IMR-90 (cell line): ENCODE measurements at regions not wholly inside any gene's neighbourhood (a gene's known extent, or its start where the extent isn't known, plus 50 kb on each side); places are given as distances from the start of the nearest gene placed in this dataset.

Experiments used
- ATAC-seq: fragments of 200-7000 bp; cut with Tn5 transposase; 2 replicates; pipeline ENCODE4 v1.9.1; 2020; ENCODE audit warnings: low read depth, mild to moderate bottlenecking, moderate library complexity
- BruUV-seq: library from RNA; stranded (reverse); fragments of 400-500 nt; replicated peaks from 2 replicates; lab custom pipeline; 2021; lab: Mats Ljungman, UMichigan
- CTCF ChIA-PET: fragments of 300-600 bp; formaldehyde crosslinking; extraction: SDS; loops from one replicate; lab custom pipeline; 2021; ENCODE audit warnings: antibody characterized with exemption; lab: Yijun Ruan, JAX
- POLR2A ChIA-PET: fragments of 300-600 bp; sonication (Branson Sonifier 250); formaldehyde crosslinking; loops from one replicate; lab custom pipeline; 2022; ENCODE audit warnings: antibody characterized with exemption; ENCODE audit not compliant: unreplicated experiment; lab: Charles Lee
- DNase-seq: peaks from one replicate; pipeline ENCODE4 v3.0.0; 2013
- H2AFZ ChIP-seq: replicated peaks from 2 replicates; pipeline ENCODE3; 2013; ENCODE audit warnings: low read length, mild to moderate bottlenecking; ENCODE audit not compliant: poor library complexity
- H2AK5ac ChIP-seq: 2 replicates; pipeline ENCODE4 v1.6.1; 2013; ENCODE audit warnings: low read depth, low read length, inconsistent platforms
- H2AK9ac ChIP-seq: replicated peaks from 2 replicates; pipeline ENCODE3; 2013; ENCODE audit warnings: mild to moderate bottlenecking, low read depth, low read length, moderate library complexity; ENCODE audit not compliant: poor library complexity
- H2BK120ac ChIP-seq: 2 replicates; pipeline ENCODE4 v1.6.1; 2013; ENCODE audit warnings: low read depth, low read length, inconsistent platforms
- H2BK15ac ChIP-seq: 3 replicates; pipeline ENCODE4 v1.6.1; 2013; ENCODE audit warnings: low read depth, low read length, inconsistent platforms
- H2BK20ac ChIP-seq: 2 replicates; pipeline ENCODE4 v1.6.1; 2013; ENCODE audit warnings: low read depth, mild to moderate bottlenecking, inconsistent platforms, low read length, moderate library complexity
- H2BK5ac ChIP-seq: 2 replicates; pipeline ENCODE4 v1.6.1; 2013; ENCODE audit warnings: mild to moderate bottlenecking, low read depth, low read length, inconsistent platforms; ENCODE audit not compliant: poor library complexity, severe bottlenecking
- H3K14ac ChIP-seq: replicated peaks from 2 replicates; pipeline ENCODE4 v1.6.1; 2013; ENCODE audit warnings: low read depth, low read length, inconsistent platforms
- H3K18ac ChIP-seq: 2 replicates; pipeline ENCODE4 v1.6.1; 2013; ENCODE audit warnings: low read depth, low read length, control low read depth
- H3K23ac ChIP-seq: 2 replicates; pipeline ENCODE4 v1.6.1; 2013; ENCODE audit warnings: low read depth, low read length, inconsistent platforms
- H3K27ac ChIP-seq: 2 replicates; pipeline ENCODE4 v1.5.1; 2013; ENCODE audit warnings: mild to moderate bottlenecking, control low read depth, low read length; ENCODE audit not compliant: insufficient read depth
- H3K27me3 ChIP-seq: 2 replicates; pipeline ENCODE4 v1.6.1; 2013; ENCODE audit warnings: low read length; ENCODE audit not compliant: control insufficient read depth, insufficient read depth
- H3K36me3 ChIP-seq: 2 replicates; pipeline ENCODE4 v1.6.1; 2013; ENCODE audit warnings: low read length, mixed read lengths; ENCODE audit not compliant: control insufficient read depth, insufficient read depth
- H3K4ac ChIP-seq: 2 replicates; pipeline ENCODE4 v1.6.1; 2013; ENCODE audit warnings: low read depth, low read length, inconsistent platforms
- H3K4me1 ChIP-seq: 2 replicates; pipeline ENCODE4 v1.6.1; 2013; ENCODE audit warnings: low read length, mixed read lengths; ENCODE audit not compliant: control insufficient read depth, insufficient read depth
- H3K4me2 ChIP-seq: 2 replicates; pipeline ENCODE4 v1.6.1; 2013; ENCODE audit warnings: low read depth, mild to moderate bottlenecking, control low read depth, low read length, moderate library complexity
- H3K4me3 ChIP-seq: 2 replicates; pipeline ENCODE4 v1.5.1; 2013; ENCODE audit warnings: low read depth, mild to moderate bottlenecking, control low read depth, low read length, moderate library complexity; ENCODE audit not compliant: insufficient read depth
- H3K56ac ChIP-seq: 2 replicates; pipeline ENCODE4 v1.6.1; 2013; ENCODE audit warnings: low read length, inconsistent platforms; ENCODE audit not compliant: insufficient read depth; ENCODE audit errors: extremely low read depth
- H3K79me1 ChIP-seq, 2 experiments: 2 replicates each; pipeline ENCODE4 v1.6.1; 2013; ENCODE audit warnings: low read length in 2 of 2, inconsistent platforms in 1 of 2, low read depth in 1 of 2
- H3K9ac ChIP-seq: 2 replicates; pipeline ENCODE4 v1.6.1; 2013; ENCODE audit warnings: low read depth, low read length, control low read depth
- H3K9me1 ChIP-seq: 2 replicates; pipeline ENCODE4 v1.6.1; 2013; ENCODE audit warnings: low read length, inconsistent platforms; ENCODE audit not compliant: insufficient read depth
- H3K9me3 ChIP-seq: 2 replicates; pipeline ENCODE4 v1.6.1; 2013; ENCODE audit warnings: low read length; ENCODE audit not compliant: control insufficient read depth, insufficient read depth
- H4K20me1 ChIP-seq: 2 replicates; pipeline ENCODE4 v1.6.1; 2013; ENCODE audit warnings: low read length, inconsistent platforms; ENCODE audit not compliant: insufficient read depth
- H4K5ac ChIP-seq: 2 replicates; pipeline ENCODE4 v1.6.1; 2013; ENCODE audit warnings: mild to moderate bottlenecking, low read depth, low read length, control low read depth
- H4K8ac ChIP-seq, 2 experiments: 2 replicates each; pipeline ENCODE4 v1.6.1; 2013; ENCODE audit warnings: low read depth in 2 of 2, low read length in 2 of 2, control low read depth in 1 of 2, inconsistent platforms in 1 of 2
- H4K91ac ChIP-seq: 2 replicates; pipeline ENCODE4 v1.6.1; 2013; ENCODE audit warnings: low read depth, low read length, inconsistent platforms; ENCODE audit not compliant: insufficient read depth
- BHLHE40 ChIP-seq: fragments of 150-350 bp; IDR thresholded peaks from 2 replicates; pipeline ENCODE4 v1.6.1; 2016; ENCODE audit warnings: mild to moderate bottlenecking, low read depth, low read length
- CEBPB ChIP-seq: IDR thresholded peaks from 2 replicates; pipeline ENCODE4 v1.6.1; 2012; ENCODE audit warnings: low read depth, low read length, improper control_type of control experiment
- MXI1 ChIP-seq: IDR thresholded peaks from 2 replicates; pipeline ENCODE4 v1.6.1; 2012; ENCODE audit warnings: low read depth, mild to moderate bottlenecking, low read length, moderate library complexity, borderline replicate concordance
- POLR2A ChIP-seq: IDR thresholded peaks from 2 replicates; pipeline ENCODE4 v1.6.1; 2012; ENCODE audit warnings: mild to moderate bottlenecking, low read depth, low read length
- RAD21 ChIP-seq: IDR thresholded peaks from 2 replicates; pipeline ENCODE4 v1.6.1; 2012; ENCODE audit warnings: low read length, improper control_type of control experiment
- RFX5 ChIP-seq: IDR thresholded peaks from 2 replicates; pipeline ENCODE4 v1.8.0; 2012; ENCODE audit warnings: low read depth, mild to moderate bottlenecking, low read length, moderate library complexity
- SMC3 ChIP-seq: fragments of 150-350 bp; IDR thresholded peaks from 2 replicates; pipeline ENCODE4 v1.6.1; 2016; ENCODE audit warnings: low read depth, mild to moderate bottlenecking, antibody characterized with exemption, low read length, moderate library complexity
- WGBS, 2 experiments: methylation state at CpG; one replicate each; pipeline versions ENCODE4 v1.1.5 to v1.1.7; 2013; ENCODE audit warnings: missing lambda C conversion rate in 2 of 2; ENCODE audit not compliant: insufficient read length in 1 of 2; ENCODE audit errors: extremely low coverage in 2 of 2; 5-methylcytosine and 5-hydroxymethylcytosine counted together
- dilution Hi-C: fragments of 300-500 bp; cut with HindIII; formaldehyde crosslinking; loops from one replicate; pipeline ENCODE4 v1.14.3; 2018; ENCODE audit warnings: low sequenced_read_pairs; ENCODE audit not compliant: unreplicated experiment
- in situ Hi-C: fragments of 300-500 bp; cut with MboI; formaldehyde crosslinking; loops from 3 replicates; pipeline ENCODE4 v1.14.3; 2019; ENCODE audit warnings: low sequenced_read_pairs, inconsistent platforms, mixed read lengths
- intact Hi-C: fragments of 100-400 bp; cut with micrococcal nuclease; formaldehyde crosslinking; loops from 2 replicates; pipeline ENCODE4 v1.10.0; 2022
- TF ChIP-seq, protein P1 (sequence below): fragments of 150-350 bp; IDR thresholded peaks from 2 replicates; pipeline ENCODE4 v1.6.1; 2017; ENCODE audit warnings: mild to moderate bottlenecking, antibody characterized with exemption, low read length, low read depth
- TF ChIP-seq, protein P2 (sequence below): fragments of 150-350 bp; IDR thresholded peaks from 2 replicates; pipeline ENCODE4 v1.6.1; 2016; ENCODE audit warnings: low read depth, mild to moderate bottlenecking, low read length, moderate library complexity, borderline replicate concordance

DNA sequence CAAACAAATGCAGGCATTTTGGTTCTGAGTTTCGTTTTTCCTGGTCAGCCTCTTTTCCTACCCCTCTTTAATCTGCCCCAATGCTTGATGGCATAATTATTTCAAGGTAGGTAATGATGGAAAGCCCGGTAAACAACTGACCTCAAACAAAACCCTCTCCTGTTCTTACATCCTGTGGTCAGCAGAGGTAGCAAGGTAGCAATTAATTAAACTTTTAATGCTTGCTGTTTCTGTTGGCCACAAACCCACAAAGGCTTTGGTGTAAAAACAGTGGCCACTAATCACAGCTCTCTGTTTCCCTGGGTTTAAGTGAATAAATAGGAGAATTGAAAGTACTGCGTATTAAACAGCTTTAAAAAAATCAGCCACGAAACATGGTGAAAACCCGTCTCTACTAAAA is 261.5 kb upstream of the SOX4 start:
- TF ChIP-seq RAD21 (no peak), MXI1 (no peak), BHLHE40 (no peak), RFX5 (no peak), POLR2A (no peak), SMC3 (no peak), CEBPB (no peak)
- TF ChIP-seq, protein P1, sequence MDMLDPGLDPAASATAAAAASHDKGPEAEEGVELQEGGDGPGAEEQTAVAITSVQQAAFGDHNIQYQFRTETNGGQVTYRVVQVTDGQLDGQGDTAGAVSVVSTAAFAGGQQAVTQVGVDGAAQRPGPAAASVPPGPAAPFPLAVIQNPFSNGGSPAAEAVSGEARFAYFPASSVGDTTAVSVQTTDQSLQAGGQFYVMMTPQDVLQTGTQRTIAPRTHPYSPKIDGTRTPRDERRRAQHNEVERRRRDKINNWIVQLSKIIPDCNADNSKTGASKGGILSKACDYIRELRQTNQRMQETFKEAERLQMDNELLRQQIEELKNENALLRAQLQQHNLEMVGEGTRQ: no peak
- TF ChIP-seq, protein P2, sequence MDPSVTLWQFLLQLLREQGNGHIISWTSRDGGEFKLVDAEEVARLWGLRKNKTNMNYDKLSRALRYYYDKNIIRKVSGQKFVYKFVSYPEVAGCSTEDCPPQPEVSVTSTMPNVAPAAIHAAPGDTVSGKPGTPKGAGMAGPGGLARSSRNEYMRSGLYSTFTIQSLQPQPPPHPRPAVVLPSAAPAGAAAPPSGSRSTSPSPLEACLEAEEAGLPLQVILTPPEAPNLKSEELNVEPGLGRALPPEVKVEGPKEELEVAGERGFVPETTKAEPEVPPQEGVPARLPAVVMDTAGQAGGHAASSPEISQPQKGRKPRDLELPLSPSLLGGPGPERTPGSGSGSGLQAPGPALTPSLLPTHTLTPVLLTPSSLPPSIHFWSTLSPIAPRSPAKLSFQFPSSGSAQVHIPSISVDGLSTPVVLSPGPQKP: no peak
- H3K23ac ChIP-seq: no peak overlapping the region
- no peak for DNase-seq
- H2AK5ac ChIP-seq: no peak overlapping the region
- H2BK5ac ChIP-seq: no peak overlapping the region
- no peak overlapping the region for H3K27ac ChIP-seq
- WGBS, 2 experiments: no CpG with 5 or more reads among the region's 5 CpGs
- no peaks in the 10 kb centered on the region for H3K4me1 ChIP-seq
- H4K20me1 ChIP-seq: no peaks in the 10 kb centered on the region
- H3K9me3 ChIP-seq: no peaks in the 10 kb centered on the region
- POLR2A ChIA-PET: no interaction called here
- no peak overlapping the region for H2AK9ac ChIP-seq
- ATAC-seq: no peak
- H3K27me3 ChIP-seq: no peaks in the 10 kb centered on the region; the same call in none of the 2 replicates
- H3K56ac ChIP-seq: no peak overlapping the region
- no peak overlapping the region for H4K8ac ChIP-seq
- dilution Hi-C loops: no loop called here
- no peak overlapping the region for H4K5ac ChIP-seq
- no peak overlapping the region for H3K9ac ChIP-seq
- H2BK20ac ChIP-seq: no peak overlapping the region
- in situ Hi-C loops: no loop called here
- BruUV-seq: no TSS peak
- H3K36me3 ChIP-seq: no peaks in the 10 kb centered on the region
- H3K4me3 ChIP-seq: no peak overlapping the region
- no peaks in the 10 kb centered on the region for H3K9me1 ChIP-seq
- H3K14ac ChIP-seq: no peak overlapping the region
- no peak overlapping the region for H3K18ac ChIP-seq
- H2BK120ac ChIP-seq: no peak overlapping the region
- H3K4me2 ChIP-seq: no peak overlapping the region
- intact Hi-C loops: no loop called here
- H4K91ac ChIP-seq: no peak overlapping the region
- CTCF ChIA-PET: interaction anchor here (0.7 kb wide), 1 partner anchor 337 kb away, joined by 3 read pairs; no protein-coding TSS in a partner anchor
- no peak overlapping the region for H2BK15ac ChIP-seq
- no peak overlapping the region for H3K4ac ChIP-seq
- H2AFZ ChIP-seq: no peak overlapping the region
- no peaks in the 10 kb centered on the region for H3K79me1 ChIP-seq
